Stimulated activated CD8-positive, alpha-beta memory T cell treated with anti-CD3 and anti-CD28 coated beads, Interleukin-15, amount 100 ng/mL, for 24 hours (primary cell): ENCODE measurements at regions not wholly inside any gene's neighbourhood (a gene's known extent, or its start where the extent isn't known, plus 50 kb on each side); places are given as distances from the start of the nearest gene placed in this dataset.
"Not testable (repeated sequence)": the region's sequence is repeated elsewhere in the genome, so short reads cannot be mapped to it uniquely, and the experiment has no call there.

ENCODE experiments used
- DNase-seq: peaks from one replicate; pipeline ENCODE4 v3.0.0-alpha.2; 2020; ENCODE audit warnings: low read depth

- DNase-seq: no peak
Observed at GRCh38 chr15:92822216-92823144, 77.6 kb upstream of the CHD2 start.

- no peak for DNase-seq
Observed at GRCh38 chr15:92825985-92826384, 74.1 kb upstream of the CHD2 start.

- not testable (repeated sequence) for DNase-seq
Observed at GRCh38 chr15:92827991-92828390, 72.1 kb upstream of the CHD2 start.

- no peak for DNase-seq
Observed at GRCh38 chr15:92829875-92830274, 70.2 kb upstream of the CHD2 start.

GRCh38 chr15:92831336-92831654 lies 68.8 kb upstream of the CHD2 start:
- no peak for DNase-seq

GRCh38 chr15:92831655-92832328 lies 68.3 kb upstream of the CHD2 start:
- DNase-seq: peak; percentile 58

GRCh38 chr15:92833106-92833433 lies 67.1 kb upstream of the CHD2 start:
- no peak for DNase-seq

GRCh38 chr15:92833493-92834271 lies 66.4 kb upstream of the CHD2 start:
- DNase-seq: no peak

GRCh38 chr15:92839696-92840095 lies 60.4 kb upstream of the CHD2 start:
- no peak for DNase-seq

GRCh38 chr15:92840149-92840548 lies 60.0 kb upstream of the CHD2 start:
- no peak for DNase-seq

- no peak for DNase-seq
Observed at GRCh38 chr15:92843326-92843725, 56.8 kb upstream of the CHD2 start.

- DNase-seq: no peak
Observed at GRCh38 chr15:92843814-92844213, 56.3 kb upstream of the CHD2 start.

GRCh38 chr15:92845126-92845508 lies 55.0 kb upstream of the CHD2 start:
- no peak for DNase-seq

GRCh38 chr15:92846741-92847140 lies 53.4 kb upstream of the CHD2 start:
- no peak for DNase-seq

- no peak for DNase-seq
Observed at GRCh38 chr15:92847841-92848240, 52.3 kb upstream of the CHD2 start.

- DNase-seq: no peak
Observed at GRCh38 chr15:92848464-92848851, 51.7 kb upstream of the CHD2 start.

- no peak for DNase-seq
Observed at GRCh38 chr15:92848852-92849598, 51.1 kb upstream of the CHD2 start.

GRCh38 chr15:92850218-92850617 lies 49.9 kb upstream of the CHD2 start:
- DNase-seq: not testable (repeated sequence)
